WI38 (cell line): ENCODE measurements at regions not wholly inside any gene's neighbourhood (a gene's known extent, or its start where the extent isn't known, plus 50 kb on each side); places are given as distances from the start of the nearest gene placed in this dataset.

ENCODE experiments used
- H3K4me3 ChIP-seq: 2 replicates; pipeline ENCODE4 v1.5.1; 2011; ENCODE audit warnings: low read depth, mild to moderate bottlenecking, control low read depth, low read length
- CTCF ChIP-seq: IDR thresholded peaks from 2 replicates; pipeline ENCODE4 v1.5.1; 2012; ENCODE audit warnings: low read depth, mild to moderate bottlenecking, control low read depth, low read length

- H3K4me3 ChIP-seq, result no peak overlapping the region
- TF ChIP-seq CTCF, result no peak
These were observed 187.7 kb downstream of the GALC start for GRCh38 chr14:87805315-87805723.

- no peak overlapping the region for H3K4me3 ChIP-seq
- TF ChIP-seq CTCF, result no peak
These were observed 192.8 kb downstream of the GALC start for GRCh38 chr14:87800216-87800615.

GRCh38 chr14:87799400-87799799 is 193.6 kb downstream of the GALC start:
- no peak for TF ChIP-seq CTCF
- H3K4me3 ChIP-seq, result no peak overlapping the region

GRCh38 chr14:87797001-87797400 is 196.0 kb downstream of the GALC start:
- no peak for TF ChIP-seq CTCF
- H3K4me3 ChIP-seq, result no peak overlapping the region

- no peak for TF ChIP-seq CTCF
- no peak overlapping the region for H3K4me3 ChIP-seq
These were observed 198.4 kb downstream of the GALC start for GRCh38 chr14:87794561-87794960.

GRCh38 chr14:87785897-87786296 is 207.1 kb downstream of the GALC start:
- H3K4me3 ChIP-seq, result no peak overlapping the region
- TF ChIP-seq CTCF, result no peak

- H3K4me3 ChIP-seq, result no peak overlapping the region
- no peak for TF ChIP-seq CTCF
These were observed 208.6 kb downstream of the GALC start for GRCh38 chr14:87784386-87784785.
